A673 (cell line): ENCODE measurements at regions not wholly inside any gene's neighbourhood (a gene's known extent, or its start where the extent isn't known, plus 50 kb on each side); places are given as distances from the start of the nearest gene placed in this dataset.

ENCODE experiments used
- CTCF ChIP-seq: fragments of 300-800, 200-600 bp; sonication (generic); conservative IDR thresholded peaks from 2 replicates; pipeline ENCODE4 v1.5.1; 2017; ENCODE audit warnings: low read depth, mild to moderate bottlenecking, antibody characterized with exemption, low read length, moderate library complexity, mixed read lengths
- EZH2 ChIP-seq: fragments of 200-600 bp; sonication (generic); IDR thresholded peaks from 2 replicates; pipeline ENCODE4 v1.6.1; 2017; ENCODE audit warnings: borderline replicate concordance, low read depth, mild to moderate bottlenecking, mixed read lengths, antibody characterized with exemption, low read length; ENCODE audit not compliant: poor library complexity, severe bottlenecking

- no peak for TF ChIP-seq CTCF
- no peak for TF ChIP-seq EZH2
Measured at GRCh38 chr6:14695579-14695978, 550.3 kb upstream of the JARID2 start.
